Fibroblast of villous mesenchyme (primary cell): ENCODE measurements at regions not wholly inside any gene's neighbourhood (a gene's known extent, or its start where the extent isn't known, plus 50 kb on each side); places are given as distances from the start of the nearest gene placed in this dataset.
"Not testable (repeated sequence)": the region's sequence is repeated elsewhere in the genome, so short reads cannot be mapped to it uniquely, and the experiment has no call there.

Experiments
- DNase-seq: peaks from one replicate; pipeline ENCODE4 v3.0.0-alpha.2; 2010; ENCODE audit warnings: low read depth
- H3K4me3 ChIP-seq: 2 replicates; pipeline ENCODE4 v1.5.1; 2011; ENCODE audit warnings: low read depth, mild to moderate bottlenecking, low read length
- CTCF ChIP-seq: IDR thresholded peaks from 2 replicates; pipeline ENCODE4 v1.5.1; 2012; ENCODE audit warnings: low read depth, mild to moderate bottlenecking, low read length; ENCODE audit not compliant: insufficient read depth

- TF ChIP-seq CTCF = no peak
- no peak for DNase-seq
- H3K4me3 ChIP-seq = no peak overlapping the region
Observed at GRCh38 chr13:47892374-47892773, 108.7 kb downstream of the SUCLA2 start.

- DNase-seq = no peak
- no peak for TF ChIP-seq CTCF
- H3K4me3 ChIP-seq = no peak overlapping the region
Observed at GRCh38 chr13:47890146-47890814, 110.8 kb downstream of the SUCLA2 start.

GRCh38 chr13:47886314-47886713 is 114.8 kb downstream of the SUCLA2 start:
- H3K4me3 ChIP-seq = no peak overlapping the region
- no peak for DNase-seq
- no peak for TF ChIP-seq CTCF

- TF ChIP-seq CTCF = no peak
- no peak for DNase-seq
- H3K4me3 ChIP-seq = no peak overlapping the region
Observed at GRCh38 chr13:47875201-47875600, 125.9 kb downstream of the SUCLA2 start.

- not testable (repeated sequence) for DNase-seq, H3K4me3 ChIP-seq
Observed at GRCh38 chr13:47873987-47874386, 127.1 kb downstream of the SUCLA2 start.

- H3K4me3 ChIP-seq, DNase-seq: not testable (repeated sequence)
Observed at GRCh38 chr13:47873319-47873718, 127.8 kb downstream of the SUCLA2 start.

GRCh38 chr13:47869776-47870175 is 131.3 kb downstream of the SUCLA2 start:
- H3K4me3 ChIP-seq = no peak overlapping the region
- no peak for TF ChIP-seq CTCF
- DNase-seq = no peak

- no peak for DNase-seq
- H3K4me3 ChIP-seq = no peak overlapping the region
- no peak for TF ChIP-seq CTCF
Observed at GRCh38 chr13:47865883-47866282, 135.2 kb downstream of the SUCLA2 start.
